DMS 273 treated with DMSO at 0.1 percent for 48 hours (cell line): ENCODE measurements at regions not wholly inside any gene's neighbourhood (a gene's known extent, or its start where the extent isn't known, plus 50 kb on each side); places are given as distances from the start of the nearest gene placed in this dataset.

Experiments used
- DNase-seq: peaks from one replicate; lab custom pipeline; 2025; lab: John Stamatoyannopoulos, UW

GRCh38 chr20:6560978-6561377, 206.5 kb upstream of the BMP2 start:
- DNase-seq, result no peak

- DNase-seq, result no peak
These were observed 207.7 kb upstream of the BMP2 start for GRCh38 chr20:6559791-6560190.

- DNase-seq, result no peak
These were observed 209.1 kb upstream of the BMP2 start for GRCh38 chr20:6558341-6558740.

- DNase-seq, result no peak
These were observed 233.6 kb upstream of the BMP2 start for GRCh38 chr20:6533761-6534479.

DNA sequence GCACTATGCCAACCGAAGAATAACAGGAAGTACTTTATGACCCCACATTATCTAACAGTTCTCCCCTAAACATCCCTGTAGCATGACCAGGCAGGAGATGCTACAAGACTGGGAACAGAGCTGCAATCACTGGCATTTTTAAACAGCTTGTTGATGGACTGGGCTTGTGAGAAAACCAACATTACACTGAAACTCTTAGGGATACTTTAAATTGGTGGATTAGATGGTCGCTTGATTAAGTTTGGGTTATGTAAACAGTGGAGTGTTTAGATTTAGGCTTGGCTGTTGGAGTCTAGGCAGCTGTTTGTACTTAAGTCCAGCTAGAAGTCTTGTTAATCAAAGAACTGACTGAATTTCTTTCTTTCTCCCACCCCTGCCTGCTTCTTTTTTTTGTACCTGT, 234.1 kb upstream of the BMP2 start:
- no peak for DNase-seq

- no peak for DNase-seq
These were observed 236.6 kb upstream of the BMP2 start for GRCh38 chr20:6530779-6531315.

GRCh38 chr20:6530254-6530653, 237.2 kb upstream of the BMP2 start:
- DNase-seq, result no peak

DNA sequence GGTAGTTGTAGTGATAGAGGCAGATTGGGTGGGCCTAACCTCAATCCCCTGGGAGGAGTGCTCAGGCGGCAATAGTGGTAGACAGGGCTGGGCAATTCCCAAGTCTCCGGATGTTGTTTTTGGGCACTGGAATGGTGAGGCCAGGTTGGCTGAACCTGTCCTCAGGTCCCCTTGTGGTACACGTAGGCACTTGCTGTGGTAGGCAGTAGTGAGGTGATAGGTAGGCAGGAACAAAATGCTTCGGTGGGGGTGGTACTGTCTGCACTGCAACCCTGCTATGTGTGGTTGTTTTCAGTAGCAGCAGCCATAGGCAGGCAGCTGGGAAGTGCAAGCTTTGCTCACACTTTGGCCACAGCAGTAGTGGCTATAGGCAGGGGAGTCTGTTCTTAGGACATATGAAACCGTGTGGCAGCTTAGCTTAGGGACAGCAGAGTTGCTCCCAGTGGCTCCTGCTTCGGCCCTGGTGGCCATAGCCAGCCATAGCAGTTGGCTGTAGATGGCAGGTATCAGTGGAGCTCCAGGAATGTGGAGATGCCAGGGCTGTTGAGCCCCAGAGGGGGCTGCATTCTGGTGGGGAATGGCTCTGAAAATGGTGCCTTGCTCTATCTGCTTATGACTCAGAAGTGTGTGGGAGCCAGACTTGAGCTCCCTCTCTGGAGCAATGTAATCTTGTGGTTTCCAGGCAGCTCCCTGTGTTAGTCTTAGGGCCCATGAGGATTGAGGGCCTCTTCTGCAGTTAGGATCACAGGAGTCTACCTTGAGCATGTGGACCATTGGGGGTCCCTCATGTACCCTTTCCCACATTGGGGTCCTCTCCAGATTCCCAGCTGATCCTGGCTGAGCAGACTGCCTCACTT, 241.8 kb upstream of the BMP2 start:
- no peak for DNase-seq

GRCh38 chr20:6524305-6524704, 243.2 kb upstream of the BMP2 start:
- no peak for DNase-seq

DNA sequence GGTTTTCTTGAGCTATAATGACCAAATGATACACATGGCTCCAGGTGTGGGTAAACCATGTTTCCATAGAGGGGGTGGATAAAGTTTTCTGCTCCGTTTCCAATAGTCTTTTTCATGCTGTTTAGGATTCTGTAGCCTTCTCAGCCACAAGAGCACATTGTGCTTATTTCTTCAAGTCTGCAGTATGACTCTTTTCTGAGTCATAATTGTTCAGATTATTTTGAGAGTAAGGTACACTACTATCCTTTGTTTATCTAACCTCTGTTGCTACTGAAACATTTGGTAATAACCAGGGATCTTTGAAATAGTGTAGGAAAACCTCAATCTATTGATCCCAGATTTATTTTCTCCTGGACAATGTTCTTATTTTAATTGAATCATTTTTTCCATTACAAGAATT, 247.9 kb upstream of the BMP2 start:
- DNase-seq, result no peak

DNA sequence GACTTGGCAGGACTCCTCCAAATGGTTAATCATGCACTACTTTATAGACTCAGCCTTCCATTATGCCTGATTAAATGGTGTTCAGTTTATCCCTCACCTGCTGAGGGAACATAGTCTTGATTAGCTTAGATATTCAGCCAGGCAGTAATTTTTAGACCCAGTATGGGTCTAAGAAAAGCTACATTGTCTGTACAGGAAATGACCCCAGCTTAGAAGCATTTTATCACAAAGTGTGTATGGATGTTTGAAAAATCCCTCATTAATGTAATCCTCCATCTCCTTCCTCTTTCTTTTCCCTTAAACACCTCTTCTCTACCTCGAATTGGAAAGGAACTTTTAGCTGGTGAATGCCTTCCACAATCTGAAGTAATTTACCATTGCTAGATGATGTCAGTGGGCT, 252.2 kb upstream of the BMP2 start:
- no peak for DNase-seq

- no peak for DNase-seq
These were observed 253.9 kb upstream of the BMP2 start for GRCh38 chr20:6513599-6513998.

- no peak for DNase-seq
These were observed 258.1 kb upstream of the BMP2 start for GRCh38 chr20:6509374-6509773.

GRCh38 chr20:6506906-6507305, 260.6 kb upstream of the BMP2 start:
- DNase-seq, result no peak

GRCh38 chr20:6504826-6505225, 262.7 kb upstream of the BMP2 start:
- no peak for DNase-seq

- DNase-seq, result no peak
These were observed 263.3 kb upstream of the BMP2 start for GRCh38 chr20:6504179-6504578.

- DNase-seq, result no peak
These were observed 264.5 kb upstream of the BMP2 start for GRCh38 chr20:6502999-6503398.

DNA sequence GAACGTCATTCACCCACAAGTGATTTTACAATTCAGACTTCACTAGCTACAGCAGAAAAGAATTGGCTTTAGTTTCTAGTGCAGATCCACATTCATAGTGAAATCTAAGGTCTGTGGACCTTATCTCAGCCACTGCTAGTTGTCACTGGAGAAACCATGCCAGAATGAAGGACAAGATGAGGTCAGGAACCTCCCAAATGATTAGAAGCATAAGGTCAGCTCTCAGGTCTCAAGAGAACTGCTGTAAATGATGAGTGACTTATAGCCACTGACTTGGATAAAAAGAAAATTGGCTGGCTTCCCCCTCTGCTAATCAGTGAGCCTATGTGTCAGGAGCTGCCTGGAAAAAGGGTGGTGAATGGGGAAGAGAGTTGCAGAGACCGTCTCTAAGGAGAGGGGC, 265.3 kb upstream of the BMP2 start:
- DNase-seq, result no peak

- no peak for DNase-seq
These were observed 266.4 kb upstream of the BMP2 start for GRCh38 chr20:6501061-6501460.

GRCh38 chr20:6499566-6499965, 267.9 kb upstream of the BMP2 start:
- no peak for DNase-seq

DNA sequence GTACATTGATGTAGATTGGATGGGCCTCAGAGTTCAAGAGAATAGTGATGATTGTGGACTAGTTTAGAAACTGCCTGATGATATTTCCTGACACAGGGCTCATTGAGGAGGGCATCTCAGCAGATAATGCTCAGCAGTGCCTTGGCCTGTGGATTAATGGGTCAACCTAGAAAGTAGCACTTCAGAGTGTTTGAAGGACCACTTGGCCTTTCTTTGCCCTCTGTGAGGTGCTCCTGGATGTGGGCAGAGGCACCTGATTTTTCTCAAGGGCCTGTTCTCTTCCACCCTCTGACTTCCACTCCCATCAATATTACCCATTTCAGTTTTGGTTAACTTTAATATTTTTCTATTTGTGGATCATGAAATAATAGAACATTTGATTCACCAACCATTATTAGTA, 270.6 kb upstream of the BMP2 start:
- DNase-seq, result no peak

GRCh38 chr20:6495907-6496306, 271.6 kb upstream of the BMP2 start:
- DNase-seq, result no peak
